ENCODE measurements at regions not wholly inside any gene's neighbourhood (a gene's known extent, or its start where the extent isn't known, plus 50 kb on each side); places are given as distances from the start of the nearest gene placed in this dataset.
A peak's percentile ranks its signal among the peaks of the same experiment; 100 is the strongest.

DNA sequence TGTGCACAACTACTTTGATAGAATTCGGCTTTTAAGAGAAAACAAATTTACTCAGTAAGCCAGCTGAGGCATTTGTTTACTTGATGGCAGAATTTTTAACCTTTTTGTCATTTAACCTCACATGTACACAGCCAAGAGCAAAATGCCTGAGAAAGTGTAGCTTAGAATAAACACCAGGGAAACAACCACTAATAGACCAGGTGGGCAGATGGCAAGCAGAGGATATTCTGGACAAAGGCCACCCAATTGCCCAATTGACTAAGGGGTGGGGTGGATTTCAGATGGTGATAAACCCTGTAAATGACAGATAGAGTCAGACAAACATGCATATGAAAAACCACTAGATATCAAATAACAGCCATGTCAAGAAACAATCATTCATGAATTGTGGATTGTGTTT lies 190.7 kb upstream of the FBXL4 start:
- no peak for DNase-seq

DNA sequence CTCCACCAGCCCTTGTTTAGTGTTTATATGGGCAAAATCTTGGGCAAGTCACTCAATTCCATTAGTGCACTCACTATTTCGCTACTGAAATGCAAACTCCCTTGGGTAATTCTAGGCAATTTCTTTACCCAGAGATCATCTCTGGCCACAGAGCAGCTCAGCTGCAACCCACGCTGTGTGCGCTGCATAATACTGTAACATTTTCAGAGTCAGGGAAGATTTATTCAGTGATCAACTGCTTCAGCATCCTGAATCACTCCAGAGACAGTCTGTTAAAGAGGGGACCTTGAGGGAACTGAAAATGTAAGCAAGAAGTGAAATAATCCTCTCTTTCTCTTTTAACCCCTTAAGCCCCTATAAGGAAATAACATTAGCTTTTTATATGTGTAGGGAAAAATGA lies 189.6 kb upstream of the FBXL4 start:
- DNase-seq = no peak

DNA sequence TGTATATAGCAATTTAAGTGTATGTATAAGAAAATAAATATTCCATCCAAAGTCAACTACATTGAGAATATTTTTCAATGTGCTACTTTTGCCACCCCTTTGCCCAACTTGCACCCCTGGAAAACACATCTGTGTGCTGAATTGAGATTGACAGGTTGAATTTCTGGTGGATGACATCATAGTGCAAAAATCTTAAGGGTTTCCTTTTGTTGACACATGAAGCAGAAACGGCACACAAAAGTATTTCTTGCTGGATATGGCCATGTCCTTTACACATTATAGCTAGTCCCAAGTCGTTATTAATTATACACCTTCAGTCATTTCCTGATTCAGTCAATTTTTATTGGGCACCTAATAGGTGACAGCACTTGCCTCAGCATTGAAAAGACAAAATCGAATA lies 188.7 kb upstream of the FBXL4 start:
- no peak for DNase-seq

DNA sequence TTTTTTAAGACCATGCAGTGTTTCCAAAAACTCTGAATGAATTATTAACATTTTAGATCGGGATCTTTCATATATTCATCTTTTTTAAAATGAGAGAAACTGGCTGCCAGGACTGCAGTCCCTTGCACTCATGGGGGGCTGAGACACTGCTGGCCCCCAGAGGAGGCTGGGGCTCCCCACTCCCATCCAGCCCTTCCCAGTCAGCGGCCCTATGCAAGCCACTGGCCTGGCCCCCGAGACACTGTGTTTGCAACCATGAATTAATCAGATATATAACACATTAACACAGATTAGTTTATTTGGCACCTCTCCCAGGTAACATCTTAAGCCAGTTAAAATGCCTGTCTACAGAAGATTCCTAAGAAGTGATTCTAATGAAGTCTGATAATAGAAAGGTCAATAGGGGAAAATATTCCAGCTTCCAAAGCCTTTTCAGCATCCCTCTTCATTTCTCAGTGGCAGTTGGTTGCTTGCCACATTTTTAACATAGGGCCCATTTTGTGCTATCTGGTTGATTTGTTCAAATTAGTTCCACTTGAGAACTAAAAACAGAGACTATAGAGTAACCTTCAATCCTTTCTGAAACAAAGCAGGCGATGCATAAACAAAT lies 184.4 kb upstream of the FBXL4 start:
- DNase-seq = no peak

DNA sequence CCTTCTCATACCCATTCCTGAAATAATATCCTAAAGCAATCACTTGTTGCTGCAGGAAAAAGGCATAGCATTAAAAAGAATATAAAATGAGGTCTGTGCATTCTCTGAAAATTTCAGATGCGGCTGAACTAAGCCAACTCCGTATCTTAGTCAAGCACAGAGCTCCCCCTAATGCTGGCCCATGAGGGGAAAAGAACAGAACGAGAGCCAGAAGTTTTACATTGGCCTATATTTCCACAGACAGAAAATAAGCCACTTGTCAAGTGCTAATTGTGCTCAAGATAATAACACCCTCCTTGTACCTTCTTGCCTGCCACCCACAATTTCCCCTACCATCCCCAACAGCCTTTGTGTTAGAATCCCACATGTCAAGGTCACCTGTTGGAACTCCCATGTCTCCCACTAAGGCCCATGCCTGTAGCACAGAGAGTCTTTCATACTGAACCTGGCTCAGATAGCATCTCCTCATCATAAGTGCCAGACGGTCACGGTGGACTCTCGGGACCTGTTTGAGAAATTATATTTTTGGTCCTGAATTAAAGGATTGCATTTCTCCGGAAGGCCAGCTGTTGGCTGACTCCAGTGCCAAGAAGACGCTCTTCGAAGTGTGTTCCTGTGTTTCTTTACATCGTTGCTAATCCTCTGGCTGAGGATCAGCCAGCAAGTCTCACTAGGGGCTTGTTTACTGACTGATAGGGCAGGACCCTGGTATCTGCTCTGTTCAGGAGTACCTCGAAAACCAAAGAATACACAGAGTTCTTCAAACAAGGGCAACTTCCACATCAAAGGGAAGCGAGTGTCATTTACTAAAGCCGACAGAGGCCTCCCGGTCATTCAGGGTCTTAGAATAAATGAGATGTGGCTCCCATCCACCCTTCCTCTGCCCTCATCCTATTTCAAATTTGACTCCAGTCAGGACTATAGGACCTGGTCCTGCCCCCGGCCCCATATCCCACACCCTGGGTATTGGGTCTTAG lies 183.4 kb upstream of the FBXL4 start:
- DNase-seq = no peak

DNA sequence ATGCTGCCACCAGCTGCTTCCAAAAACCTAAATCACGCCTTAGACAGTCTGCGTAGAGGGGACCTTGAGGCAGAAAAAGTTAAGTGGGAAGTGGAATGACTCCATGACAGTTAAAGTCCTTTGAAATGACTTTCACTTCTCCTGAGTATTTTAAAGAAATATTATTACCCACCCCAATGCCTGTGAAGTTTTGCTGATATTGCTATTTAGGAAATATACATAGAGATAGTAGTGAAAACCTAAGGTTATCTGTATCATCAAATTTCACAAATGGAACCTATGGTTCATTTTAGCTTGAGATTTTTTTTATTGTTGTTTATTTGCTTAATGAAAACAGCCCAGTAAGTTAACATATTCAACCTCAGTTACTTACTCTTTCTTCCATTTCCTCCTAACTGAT lies 182.1 kb upstream of the FBXL4 start:
- DNase-seq = no peak

DNA sequence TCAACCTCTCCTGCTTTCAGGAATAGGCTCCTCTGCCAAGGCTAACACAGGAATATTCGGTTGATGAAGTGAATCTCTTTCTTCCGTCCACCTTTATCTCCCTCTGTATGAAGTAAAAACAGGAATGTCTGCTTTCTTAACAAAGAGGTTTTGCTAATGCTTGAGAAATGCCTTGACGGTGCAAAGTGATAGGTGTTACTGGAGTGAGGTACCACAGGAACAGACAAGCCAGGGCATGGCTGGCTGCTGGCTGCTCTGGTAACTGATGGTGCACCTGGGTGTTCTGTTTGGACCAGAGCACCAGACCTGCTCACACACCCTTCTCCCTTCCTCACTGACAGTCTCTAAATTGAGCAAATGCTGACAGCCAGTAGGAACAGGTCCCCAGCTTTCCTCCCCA lies 174.0 kb upstream of the FBXL4 start:
- no peak for DNase-seq

DNA sequence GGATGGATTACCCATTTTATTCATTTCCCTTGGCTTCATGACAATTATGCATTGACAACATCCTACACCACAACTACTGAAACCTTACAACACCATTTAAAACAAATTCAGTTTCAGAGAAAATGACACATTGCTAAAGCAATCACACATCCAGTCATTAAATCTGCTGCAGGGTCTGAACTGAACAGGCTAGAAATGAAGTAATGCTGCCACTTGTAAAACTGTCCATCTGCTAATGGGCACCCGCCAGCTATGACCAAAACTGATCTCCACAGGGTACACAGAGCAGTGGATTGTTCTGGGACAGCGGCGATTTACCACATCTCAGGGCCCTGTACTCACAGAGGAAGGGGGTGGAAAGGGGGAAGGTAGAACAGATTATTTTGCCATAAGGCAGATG lies 172.9 kb upstream of the FBXL4 start:
- DNase-seq = no peak

DNA sequence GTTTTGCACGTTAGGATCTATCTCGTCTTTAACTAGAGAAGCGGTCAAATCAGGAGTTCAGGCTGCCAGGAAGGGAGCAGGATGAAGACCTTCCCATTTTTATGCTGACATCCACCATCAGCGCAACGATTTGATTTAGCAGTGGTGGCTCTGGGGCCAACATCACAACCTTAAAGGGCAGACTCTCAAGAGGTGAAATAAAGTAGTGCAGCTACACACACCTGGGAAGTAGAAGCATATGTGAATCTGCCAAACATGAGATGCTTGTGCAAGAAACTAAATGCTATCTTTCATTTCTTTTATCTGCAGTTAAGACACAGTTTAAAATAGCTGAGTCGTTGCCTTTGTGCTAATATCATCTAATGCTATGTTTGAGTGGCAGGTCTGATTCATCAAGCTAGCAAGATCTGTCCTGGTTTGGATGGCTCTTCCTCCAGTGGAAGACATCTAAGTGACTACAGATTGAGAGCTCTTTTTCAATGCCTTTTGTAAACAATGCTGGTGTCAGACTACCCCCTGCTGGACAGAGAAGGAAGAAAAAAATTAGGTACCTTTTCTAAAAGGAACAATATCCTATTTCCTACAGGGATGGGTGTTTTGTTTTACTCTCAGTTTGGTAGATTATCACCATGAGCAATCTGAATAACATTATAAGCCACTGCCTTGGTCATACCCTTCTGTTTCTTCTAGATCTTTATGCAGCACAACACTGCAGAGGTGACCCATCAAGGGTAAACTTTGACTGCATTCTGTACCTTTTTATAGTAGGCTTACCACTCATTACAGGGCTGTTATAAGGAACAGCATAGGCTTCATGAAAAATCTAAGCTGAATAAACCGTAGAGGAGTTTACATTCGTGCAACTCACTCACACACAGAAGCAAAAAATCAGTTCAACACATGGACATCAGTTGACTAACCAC lies 171.6 kb upstream of the FBXL4 start:
- DNase-seq = peak; percentile 66

DNA sequence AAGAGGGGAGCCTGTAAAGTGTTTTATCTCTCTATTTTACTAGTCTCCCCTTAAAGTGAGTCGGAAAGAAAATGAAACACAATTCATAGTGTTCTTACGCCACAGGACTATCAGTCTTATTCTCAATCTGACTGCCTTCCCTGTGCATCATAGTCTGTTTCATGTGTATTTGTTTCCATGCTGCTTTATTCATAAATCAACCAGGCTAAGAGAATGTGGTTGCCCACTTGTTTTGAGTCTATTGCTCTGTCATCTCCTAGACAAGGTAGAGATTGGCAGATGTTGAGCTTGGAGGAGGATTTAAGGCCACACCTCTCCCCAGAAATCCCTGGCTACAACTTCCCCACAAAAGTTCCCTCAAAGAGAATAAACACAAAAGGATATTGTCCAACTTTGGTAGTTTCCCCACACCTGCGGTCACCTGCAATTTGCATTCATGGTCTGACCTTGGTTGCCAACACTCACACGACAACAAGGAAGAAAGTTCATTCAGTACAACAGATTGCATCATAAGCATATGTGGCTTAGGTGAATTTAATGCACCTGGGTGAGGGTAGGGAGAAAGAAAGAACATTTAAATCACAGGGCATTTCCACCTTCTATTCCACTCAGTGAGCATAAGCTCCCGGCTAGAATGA lies 167.1 kb upstream of the FBXL4 start:
- no peak for DNase-seq

DNA sequence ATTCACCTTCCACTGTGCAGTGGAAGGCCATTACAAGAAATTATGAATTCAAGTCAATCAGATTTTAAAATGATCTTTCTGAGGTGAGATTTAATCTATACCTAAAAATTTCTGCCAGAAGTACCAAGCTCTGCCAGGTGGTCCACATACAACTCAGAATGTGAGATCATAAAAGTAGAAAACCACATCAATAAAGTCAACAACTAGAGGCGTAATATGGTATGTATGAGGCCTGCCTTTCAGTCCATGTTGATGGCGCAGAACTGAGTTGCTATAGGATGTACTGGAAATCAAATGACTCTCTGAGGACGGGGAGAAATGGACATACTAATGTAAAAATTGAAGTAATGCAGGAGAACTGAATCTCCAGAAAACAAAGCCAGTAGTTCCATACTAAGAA lies 163.8 kb upstream of the FBXL4 start:
- DNase-seq = no peak

DNA sequence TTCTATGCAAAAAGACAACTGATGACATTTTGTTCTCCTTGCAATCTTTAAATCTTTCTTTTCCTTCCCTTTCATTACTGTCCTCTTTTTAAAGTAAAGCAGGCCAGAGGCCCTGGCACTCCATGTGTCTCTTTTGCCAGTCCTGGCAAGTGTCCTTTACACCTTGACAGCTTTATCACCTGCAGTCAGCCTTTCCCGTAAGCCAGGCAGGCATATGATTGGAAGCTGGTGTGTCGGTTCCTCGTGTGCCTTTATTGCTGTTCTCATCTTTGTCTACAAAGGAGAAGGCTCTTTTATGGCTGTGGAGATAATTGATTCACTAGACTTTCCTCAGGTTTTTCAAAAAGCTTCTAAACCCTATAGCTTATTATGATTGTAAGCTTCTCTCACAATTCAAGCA lies 162.3 kb upstream of the FBXL4 start:
- DNase-seq = no peak

DNA sequence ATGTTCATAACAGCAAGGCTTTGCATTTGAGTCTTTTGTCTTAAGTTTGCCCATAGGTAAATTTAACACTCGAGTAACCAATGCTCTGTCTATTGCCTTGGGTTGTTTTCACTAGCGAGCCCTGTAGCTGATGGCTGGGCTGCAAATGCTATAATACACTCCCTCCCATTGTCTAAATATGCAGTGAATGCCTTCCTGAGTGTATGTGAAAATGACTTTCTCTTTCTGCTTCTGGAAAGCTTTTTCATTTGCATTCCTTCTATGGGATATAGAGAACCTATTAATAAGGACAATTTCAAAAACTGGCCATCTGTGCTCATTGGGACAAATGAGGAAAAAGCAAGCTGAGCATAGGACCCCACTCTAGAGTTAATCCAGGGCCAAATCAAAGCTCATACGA lies 156.5 kb upstream of the FBXL4 start:
- no peak for DNase-seq

DNA sequence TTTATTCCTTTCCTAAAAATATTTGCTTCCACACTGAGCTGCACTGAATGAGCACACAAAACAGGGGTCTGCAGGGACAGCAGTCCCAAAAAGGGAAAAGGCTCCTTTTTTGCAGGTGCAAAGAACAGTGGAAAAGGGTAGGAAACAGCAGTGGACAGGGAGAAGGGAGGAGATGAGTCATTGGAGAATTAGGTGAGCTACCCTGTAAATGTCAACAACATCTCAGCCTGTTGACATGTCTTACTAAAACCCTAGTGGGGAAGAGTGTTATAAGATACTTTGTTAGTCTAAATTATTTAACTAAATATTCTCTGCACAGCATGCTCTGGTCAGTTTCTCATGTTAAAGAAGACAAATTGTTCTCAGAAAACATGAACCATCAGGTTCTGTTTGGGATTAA lies 151.5 kb upstream of the FBXL4 start:
- DNase-seq = no peak

DNA sequence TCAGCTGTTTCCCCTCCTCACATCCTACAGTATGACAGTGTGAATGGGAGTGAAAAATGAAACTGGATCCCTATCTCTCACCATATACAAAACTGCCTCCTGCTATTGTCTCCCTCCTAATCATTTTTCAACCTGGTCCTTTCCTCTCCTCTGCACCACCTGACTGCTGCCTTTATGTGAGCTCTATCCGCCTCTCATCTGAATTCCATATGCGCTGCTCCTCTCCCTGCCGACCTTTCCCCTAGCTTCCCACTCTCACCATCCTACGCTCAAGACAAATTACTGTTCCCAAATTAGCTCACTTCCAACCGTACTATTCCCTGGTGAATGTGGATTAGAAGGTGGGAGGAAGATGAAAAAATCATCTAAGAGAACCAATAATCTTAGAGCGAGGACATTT lies 148.4 kb upstream of the FBXL4 start:
- no peak for DNase-seq

DNA sequence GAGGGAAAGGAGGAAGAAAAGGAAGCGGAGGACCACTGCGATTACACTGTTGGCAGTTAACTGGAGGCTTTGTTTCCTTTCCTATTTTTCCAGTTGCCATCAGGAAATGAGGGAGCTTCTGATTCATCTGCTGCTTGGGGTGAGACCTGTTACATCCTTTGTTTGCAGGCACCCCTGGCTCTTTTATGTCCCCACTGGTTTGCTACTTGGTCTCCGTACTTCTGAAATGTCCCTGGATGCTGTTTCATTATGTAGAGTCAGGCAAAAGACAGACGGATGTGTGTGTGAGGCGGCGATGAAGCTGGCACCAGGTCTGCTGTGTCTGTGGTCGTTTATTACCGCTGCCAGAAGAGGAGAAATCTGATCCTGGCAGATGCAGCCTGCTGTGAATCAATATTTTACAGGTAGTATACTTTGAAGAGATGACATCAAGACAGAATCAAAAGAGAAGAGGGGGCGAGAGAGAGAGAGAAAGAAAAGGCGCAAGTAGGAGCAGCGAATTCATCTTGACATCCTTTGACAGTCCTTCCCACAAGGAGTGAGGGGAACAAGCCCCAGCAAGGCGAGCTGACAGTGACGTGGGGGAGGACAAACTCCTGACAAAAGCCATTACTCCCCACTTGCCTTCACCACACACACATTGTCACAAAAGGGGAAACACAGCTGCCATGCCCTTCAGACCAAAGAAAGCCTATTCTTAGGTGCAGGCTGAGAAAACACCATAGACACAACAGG lies 145.9 kb upstream of the FBXL4 start:
- DNase-seq = peak; percentile 74

DNA sequence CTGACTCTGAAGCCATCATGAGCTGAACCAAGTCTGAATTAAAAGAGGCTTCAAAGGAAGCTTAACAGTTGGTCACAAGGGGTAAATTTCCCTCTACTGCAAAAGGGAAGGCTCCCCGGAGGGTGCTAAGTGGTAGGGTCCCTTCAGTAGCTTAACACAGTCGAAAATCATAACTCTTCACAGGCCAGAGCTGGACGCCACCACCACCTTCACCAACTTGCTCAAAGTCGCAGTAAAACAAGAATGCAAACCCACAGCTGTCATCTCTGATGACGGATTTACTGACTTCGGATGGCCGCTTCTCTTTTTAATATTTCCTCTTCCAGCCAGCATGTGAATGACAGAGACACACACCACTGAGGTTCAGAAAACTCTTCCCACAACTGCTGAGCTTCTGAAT lies 144.7 kb upstream of the FBXL4 start:
- no peak for DNase-seq

DNA sequence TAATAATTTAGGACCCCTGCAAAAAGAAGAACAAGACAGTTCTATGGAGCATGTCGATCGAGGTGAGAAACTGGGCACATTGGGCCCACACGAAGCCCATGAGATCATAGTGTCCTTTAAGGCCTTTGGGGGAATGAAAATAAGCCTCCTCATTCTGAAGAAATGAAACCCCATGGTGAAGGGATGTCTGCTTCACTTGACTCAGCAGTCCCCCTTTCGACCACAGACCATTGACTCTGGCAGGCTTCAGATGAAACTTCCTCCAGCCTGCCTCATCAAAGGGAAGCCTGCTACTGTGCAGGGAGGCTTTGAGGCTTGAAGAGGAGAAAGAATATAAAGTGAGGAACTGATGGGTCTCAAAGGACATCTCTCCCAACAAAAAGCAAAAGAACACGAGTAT lies 144.2 kb upstream of the FBXL4 start:
- no peak for DNase-seq

DNA sequence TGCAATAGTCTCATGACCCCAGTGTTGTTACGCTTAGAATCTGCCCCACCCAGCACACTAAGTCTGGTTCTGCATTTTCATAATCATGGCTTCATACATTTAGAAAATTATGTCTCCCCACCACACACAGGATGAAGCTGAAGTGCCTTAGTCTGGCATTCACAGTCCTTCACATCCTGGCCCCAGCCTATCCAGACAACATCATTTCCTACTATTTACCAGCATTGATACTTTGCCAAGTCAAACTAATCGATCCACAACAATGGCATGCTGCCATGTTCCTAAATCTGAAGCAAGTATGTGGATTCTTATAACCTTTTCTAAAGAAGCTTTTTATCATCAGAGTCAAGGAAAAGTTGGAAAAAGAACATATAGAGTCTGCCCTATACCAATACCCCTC lies 132.4 kb upstream of the FBXL4 start:
- DNase-seq = peak; percentile 17

DNA sequence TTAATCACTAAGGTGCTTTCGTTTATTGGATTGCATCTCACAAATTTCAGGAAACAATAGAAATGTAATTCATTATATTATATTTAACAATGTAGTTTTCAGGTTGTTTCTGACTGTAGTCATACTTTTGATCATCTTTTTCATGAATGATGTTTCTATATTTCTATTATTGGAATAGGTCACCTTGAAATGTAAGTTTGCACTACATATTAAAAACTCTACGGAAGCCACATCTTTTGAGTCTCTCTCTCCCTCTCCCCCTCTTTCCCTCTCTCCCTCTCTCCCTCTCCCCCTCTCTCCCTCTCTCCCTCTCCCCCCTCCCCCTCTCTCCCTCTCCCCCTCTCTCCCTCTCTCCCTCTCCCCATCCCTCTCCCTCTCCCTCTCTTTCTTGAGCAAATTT lies 131.3 kb upstream of the FBXL4 start:
- DNase-seq = no peak

DNA sequence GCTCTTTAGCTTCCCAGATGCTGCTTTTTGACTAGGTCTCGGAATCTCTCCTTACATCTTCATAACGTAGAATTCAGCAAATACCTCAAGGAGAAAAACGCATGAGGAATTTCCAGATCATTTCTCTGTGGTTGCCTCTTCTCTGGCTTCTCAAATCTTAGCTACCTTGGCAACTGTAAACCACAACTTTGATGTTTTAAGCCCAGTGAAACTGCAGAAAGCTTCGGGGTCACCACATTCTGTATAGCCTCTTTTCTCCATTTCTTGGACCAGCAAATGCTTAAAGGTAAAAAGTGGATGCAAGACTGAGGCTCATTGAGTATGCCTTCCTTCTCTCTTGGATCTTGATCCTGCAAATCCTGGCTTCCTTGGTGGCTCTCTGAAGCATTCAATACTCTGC lies 125.5 kb upstream of the FBXL4 start:
- no peak for DNase-seq

DNA sequence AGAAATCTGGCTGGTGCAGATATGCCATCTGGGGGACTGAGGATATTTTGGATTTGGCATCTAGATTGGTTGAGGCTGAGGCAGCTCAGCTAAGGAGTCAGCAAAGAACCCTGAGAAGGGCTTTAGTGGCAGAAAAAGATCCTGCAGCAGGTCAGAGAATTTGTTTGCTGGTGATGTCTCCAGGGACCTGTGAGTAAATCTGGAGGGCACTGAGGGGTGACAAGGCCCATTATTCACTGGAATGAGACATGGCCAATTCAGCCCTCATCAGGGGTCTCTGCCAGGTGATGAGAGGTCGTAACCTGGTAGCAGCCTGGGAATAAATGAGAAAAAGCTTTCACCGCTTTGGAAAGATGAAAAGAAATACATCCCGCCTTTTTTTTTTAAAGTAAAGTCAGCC lies 118.3 kb upstream of the FBXL4 start:
- no peak for DNase-seq

All from NCI-H345 (cell line).